Testis (tissue), 2 donors: ENCODE measurements at regions not wholly inside any gene's neighbourhood (a gene's known extent, or its start where the extent isn't known, plus 50 kb on each side); places are given as distances from the start of the nearest gene placed in this dataset.

Source experiments
- CTCF ChIP-seq, 3 experiments: fragments of 450-650 bp in 2 of 3; fragments of 200-600 bp in 1 of 3; sonication (generic) in 1 of 3; IDR thresholded peaks; one replicate each; pipeline ENCODE4 v1.5.1; 2016 to 2019; ENCODE audit warnings: antibody characterized with exemption in 3 of 3, mild to moderate bottlenecking in 2 of 3, moderate library complexity in 1 of 3
- POLR2A ChIP-seq: fragments of 450-650 bp; IDR thresholded peaks from one replicate; pipeline ENCODE4 v1.6.1; 2017; ENCODE audit warnings: antibody characterized with exemption, mild to moderate bottlenecking, moderate library complexity

DNA sequence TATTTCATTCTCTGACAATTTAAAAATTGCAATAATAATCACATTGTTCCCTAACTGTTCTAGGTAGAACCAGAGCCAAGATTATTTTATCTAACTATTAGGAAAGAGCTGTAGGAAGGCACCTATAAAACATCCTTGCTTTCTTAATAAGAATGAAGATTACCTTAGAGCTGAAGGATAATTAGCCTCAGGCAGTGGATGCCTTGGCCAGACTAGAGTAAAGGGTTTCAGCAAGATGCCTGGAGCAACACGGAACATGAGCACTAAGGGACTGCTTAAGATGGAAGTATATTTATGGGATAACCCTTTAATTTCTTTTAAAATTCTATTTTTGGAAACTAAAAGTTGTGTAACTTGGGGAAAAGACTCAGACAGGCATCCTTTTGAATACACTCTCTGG, 456.6 kb upstream of the RBMS3 start:
- TF ChIP-seq CTCF (IDR thresholded peaks at IDR 0.05) = no peak
- TF ChIP-seq POLR2A = no peak
